ENCODE measurements at regions not wholly inside any gene's neighbourhood (a gene's known extent, or its start where the extent isn't known, plus 50 kb on each side); places are given as distances from the start of the nearest gene placed in this dataset.

DNA sequence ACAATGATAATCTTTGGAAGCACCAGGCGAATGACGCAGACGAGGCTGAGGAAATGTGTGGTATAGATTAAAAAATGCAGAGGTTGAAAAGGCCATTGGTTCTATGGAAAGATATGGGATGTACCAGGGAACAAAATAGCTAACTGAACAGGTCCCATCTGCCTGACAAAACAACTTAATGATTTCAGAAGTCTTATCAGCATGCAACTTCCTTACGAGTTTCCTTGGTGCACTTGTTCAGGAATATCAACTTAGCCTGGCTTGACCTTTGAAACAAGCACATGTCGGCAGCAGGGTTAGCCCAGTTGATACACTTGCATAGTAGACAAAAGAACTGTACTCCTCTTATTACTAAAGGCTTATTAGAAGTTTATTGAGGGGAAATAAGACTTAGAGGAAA lies 90.9 kb upstream of the CDH11 start:
- Histone ChIP-seq H3K4me1 (no peaks in the 10 kb centered on the region), H3K4me3 (replicated peaks in 1 of 3) (no peak overlapping the region), H3K36me3 (no peaks in the 10 kb centered on the region), H3K9me3 (no peaks in the 10 kb centered on the region), H3K27ac (no peak overlapping the region), H3K27me3 (no peaks in the 10 kb centered on the region)
- DNase-seq, result no peak
- no peak for TF ChIP-seq CTCF (IDR thresholded peaks at IDR 0.05)
- no peak for TF ChIP-seq POLR2A (IDR thresholded peaks at IDR 0.05)
- WGBS, 2 donors, result 77 to 87% methylated on average over 5 of the region's 5 CpGs
- intact Hi-C loops (cut with DNase I), result no loop called here

GRCh38 chr16:65212240-65212639 lies 90.4 kb upstream of the CDH11 start:
- no peaks in the 10 kb centered on the region for H3K36me3 ChIP-seq
- WGBS, 2 donors, result 88% methylated on average over 6 of the region's 6 CpGs
- H3K27ac ChIP-seq, result no peak overlapping the region
- TF ChIP-seq POLR2A (IDR thresholded peaks at IDR 0.05) (no peak), CTCF (IDR thresholded peaks at IDR 0.05) (no peak)
- intact Hi-C loops (cut with DNase I), result no loop called here
- no peaks in the 10 kb centered on the region for H3K27me3 ChIP-seq
- no peak for DNase-seq
- H3K9me3 ChIP-seq, result no peaks in the 10 kb centered on the region
- H3K4me1 ChIP-seq, result no peaks in the 10 kb centered on the region
- H3K4me3 ChIP-seq (replicated peaks in 1 of 3), result no peak overlapping the region

- 79 to 91% methylated on average over 1 of the region's 1 CpG for WGBS, 2 donors
- Histone ChIP-seq H3K27me3 (no peaks in the 10 kb centered on the region), H3K9me3 (no peaks in the 10 kb centered on the region), H3K27ac (no peak overlapping the region), H3K4me1 (no peaks in the 10 kb centered on the region), H3K4me3 (replicated peaks in 1 of 3) (no peak overlapping the region), H3K36me3 (no peaks in the 10 kb centered on the region)
- TF ChIP-seq CTCF (IDR thresholded peaks at IDR 0.05) (no peak), POLR2A (IDR thresholded peaks at IDR 0.05) (no peak)
- intact Hi-C loops (cut with DNase I), result no loop called here
- no peak for DNase-seq
These were observed 80.6 kb upstream of the CDH11 start for GRCh38 chr16:65202461-65202860.

DNA sequence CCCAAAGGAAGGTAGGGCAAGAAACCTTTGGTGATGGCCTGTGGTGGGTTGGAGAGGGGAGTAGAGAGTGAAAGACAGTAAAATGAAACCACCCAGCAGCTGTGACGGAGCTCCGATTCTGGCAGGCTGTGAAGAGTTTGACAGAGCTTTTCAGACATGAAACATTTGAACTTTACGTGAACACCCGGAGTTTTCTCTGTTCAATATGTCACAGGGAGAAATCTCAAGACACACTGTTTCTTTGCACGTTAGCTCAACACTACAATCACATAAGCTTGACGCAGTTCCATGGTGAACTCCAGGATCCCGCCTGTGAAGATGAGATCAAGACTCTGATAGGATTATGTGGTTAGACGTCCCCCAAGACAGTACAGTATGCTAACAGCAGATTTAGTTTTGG lies 79.6 kb upstream of the CDH11 start:
- H3K27ac ChIP-seq, result no peak overlapping the region
- 87 to 91% methylated on average over 8 of the region's 8 CpGs for WGBS, 2 donors
- H3K4me3 ChIP-seq (replicated peaks in 1 of 3), result no peak overlapping the region
- H3K36me3 ChIP-seq, result no peaks in the 10 kb centered on the region
- H3K4me1 ChIP-seq, result no peaks in the 10 kb centered on the region
- intact Hi-C loops (cut with DNase I), result no loop called here
- no peak for DNase-seq
- TF ChIP-seq CTCF (IDR thresholded peaks at IDR 0.05), result no peak
- no peak for TF ChIP-seq POLR2A (IDR thresholded peaks at IDR 0.05)
- no peaks in the 10 kb centered on the region for H3K9me3 ChIP-seq
- no peaks in the 10 kb centered on the region for H3K27me3 ChIP-seq

DNA sequence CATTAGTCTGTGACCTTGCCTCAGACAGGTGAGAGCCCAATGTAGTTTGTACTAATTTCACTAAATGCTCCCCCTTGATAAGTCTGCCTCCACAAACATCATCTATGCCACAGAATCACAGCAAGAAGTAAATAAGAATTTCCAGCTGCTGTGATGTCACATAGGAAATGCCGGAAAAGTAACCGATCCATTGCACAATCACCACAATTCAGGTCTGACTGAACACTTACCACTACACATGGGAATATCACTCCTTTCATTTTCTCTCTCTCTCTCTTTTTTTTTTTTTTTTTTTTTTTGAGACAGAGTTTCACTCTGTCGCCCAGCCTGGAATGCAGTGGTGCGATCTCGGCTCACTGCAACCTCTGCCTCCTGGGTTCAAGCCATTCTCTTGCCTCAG lies 79.0 kb upstream of the CDH11 start:
- WGBS, 2 donors, result 91 to 92% methylated on average over 5 of the region's 5 CpGs
- Histone ChIP-seq H3K27me3 (no peaks in the 10 kb centered on the region), H3K4me3 (replicated peaks in 1 of 3) (no peak overlapping the region), H3K4me1 (no peaks in the 10 kb centered on the region), H3K36me3 (no peaks in the 10 kb centered on the region), H3K27ac (no peak overlapping the region), H3K9me3 (no peaks in the 10 kb centered on the region)
- TF ChIP-seq CTCF (IDR thresholded peaks at IDR 0.05) (no peak), POLR2A (IDR thresholded peaks at IDR 0.05) (no peak)
- intact Hi-C loops (cut with DNase I), result no loop called here
- no peak for DNase-seq
